Fibroblast of lung (primary cell): ENCODE measurements at regions not wholly inside any gene's neighbourhood (a gene's known extent, or its start where the extent isn't known, plus 50 kb on each side); places are given as distances from the start of the nearest gene placed in this dataset.

Experiments
- CTCF ChIP-seq, 2 donors: IDR thresholded peaks in 1 of 2; conservative IDR thresholded peaks in 1 of 2; 1 replicate in 1 of 2; 2 replicates in 1 of 2; pipeline ENCODE4 v1.5.1; 2011 to 2012; ENCODE audit warnings: low read length in 2 of 2, control low read depth in 1 of 2, inconsistent platforms in 1 of 2, low read depth in 1 of 2, mild to moderate bottlenecking in 1 of 2
- EZH2 ChIP-seq: IDR thresholded peaks from 2 replicates; pipeline ENCODE4 v1.5.1; 2012; ENCODE audit warnings: low read length, control low read depth, mild to moderate bottlenecking; ENCODE audit errors: missing control alignments

DNA sequence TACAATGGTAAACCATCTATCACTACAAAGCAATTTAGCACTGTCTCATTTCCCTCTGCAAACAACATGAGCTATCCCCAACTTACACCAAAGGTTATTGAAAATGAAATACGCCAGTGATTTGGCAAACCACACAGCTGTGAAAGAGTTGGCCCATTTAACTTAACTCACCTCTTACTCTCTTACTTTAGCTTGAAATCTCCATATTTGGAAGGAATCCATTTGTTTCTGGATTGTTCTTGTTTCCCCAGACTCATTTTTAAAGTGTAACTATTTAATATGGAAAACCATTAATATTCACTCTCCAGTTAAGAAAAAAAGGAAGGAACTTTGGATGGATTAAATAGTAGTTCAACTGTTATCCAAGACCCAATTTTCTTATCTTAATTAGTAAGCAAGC lies 93.7 kb upstream of the TRIB2 start:
- TF ChIP-seq CTCF (conservative IDR thresholded peaks at IDR 0.05 in 1 of 2, IDR thresholded peaks at IDR 0.05 in 1 of 2; ENCODE audit: low read depth in 1 of 2, low read length in 2 of 2): no peak
- TF ChIP-seq EZH2: no peak
